HepG2 (cell line): ENCODE measurements at regions not wholly inside any gene's neighbourhood (a gene's known extent, or its start where the extent isn't known, plus 50 kb on each side); places are given as distances from the start of the nearest gene placed in this dataset.
A peak's percentile ranks its signal among the peaks of the same experiment; 100 is the strongest.

Source experiments
- ASH2L ChIP-seq: fragments of 300-600, 200-600 bp; sonication (generic); IDR thresholded peaks from 2 replicates; pipeline ENCODE4 v1.7.0; 2017; ENCODE audit warnings: low read depth, mild to moderate bottlenecking, moderate library complexity, mixed read lengths, low read length; ENCODE audit not compliant: insufficient read length
- CBX2 ChIP-seq, 2 experiments: fragments of 200-600 bp in 1 of 2; sonication (generic); formaldehyde crosslinking in 1 of 2; IDR thresholded peaks; 2 replicates each; pipeline versions ENCODE4 v1.7.0 to v1.8.1; 2018 to 2022; ENCODE audit warnings: low read depth in 2 of 2, low read length in 1 of 2, mild to moderate bottlenecking in 1 of 2, missing genetic modification reagents in 1 of 2
- CCDC6 ChIP-seq: sonication (generic); formaldehyde crosslinking; IDR thresholded peaks from 2 replicates; pipeline ENCODE4 v1.8.1; 2022; ENCODE audit warnings: mild to moderate bottlenecking, missing genetic modification reagents, moderate library complexity
- JUN ChIP-seq: sonication (generic); formaldehyde crosslinking; IDR thresholded peaks from 2 replicates; pipeline ENCODE4 v1.4.0; 2020; ENCODE audit warnings: mild to moderate bottlenecking, missing genetic modification reagents
- MIER2 ChIP-seq: IDR thresholded peaks from 2 replicates; pipeline ENCODE4 v1.6.1; 2016; ENCODE audit warnings: missing biosample characterization, missing genetic modification reagents
- MTF2 ChIP-seq: sonication (generic); formaldehyde crosslinking; IDR thresholded peaks from 2 replicates; pipeline ENCODE4 v1.5.0; 2020; ENCODE audit warnings: missing genetic modification reagents, borderline replicate concordance
- NFIB ChIP-seq: sonication (generic); formaldehyde crosslinking; IDR thresholded peaks from 2 replicates; pipeline ENCODE4 v1.9.0; 2021; ENCODE audit warnings: missing genetic modification reagents, mild to moderate bottlenecking, borderline replicate concordance
- NFKB2 ChIP-seq: sonication (generic); formaldehyde crosslinking; IDR thresholded peaks from 2 replicates; pipeline ENCODE4 v1.4.0; 2020; ENCODE audit warnings: missing genetic modification reagents, borderline replicate concordance
- PAWR ChIP-seq: sonication (generic); formaldehyde crosslinking; IDR thresholded peaks from 2 replicates; pipeline ENCODE4 v1.4.0; 2020; ENCODE audit warnings: missing genetic modification reagents, mild to moderate bottlenecking, borderline replicate concordance
- PHF8 ChIP-seq: sonication (generic); formaldehyde crosslinking; IDR thresholded peaks from 2 replicates; pipeline ENCODE4 v1.5.0; 2020; ENCODE audit warnings: missing genetic modification reagents
- SETDB1 ChIP-seq: sonication (generic); formaldehyde crosslinking; IDR thresholded peaks from 2 replicates; pipeline ENCODE4 v1.5.1; 2020; ENCODE audit warnings: missing genetic modification reagents, mild to moderate bottlenecking, borderline replicate concordance
- TAF15 ChIP-seq: fragments of 200-400 bp; formaldehyde crosslinking; IDR thresholded peaks from one replicate; pipeline ENCODE4 v1.6.1; 2018; ENCODE audit warnings: mild to moderate bottlenecking, low read depth, low read length; ENCODE audit not compliant: poor library complexity, severe bottlenecking
- TCF7L2 ChIP-seq: IDR thresholded peaks from 2 replicates; pipeline ENCODE4 v1.6.1; 2011; ENCODE audit warnings: mild to moderate bottlenecking, low read depth, low read length, moderate library complexity
- U2AF2 ChIP-seq: fragments of 200-400 bp; formaldehyde crosslinking; IDR thresholded peaks from 2 replicates; pipeline ENCODE4 v1.6.1; 2017; ENCODE audit warnings: low read depth, mild to moderate bottlenecking, low read length
- WIZ ChIP-seq: sonication (generic); formaldehyde crosslinking; IDR thresholded peaks from 2 replicates; pipeline ENCODE4 v1.5.1; 2020; ENCODE audit warnings: mild to moderate bottlenecking, missing genetic modification reagents
- ZFP36L1 ChIP-seq: sonication (generic); formaldehyde crosslinking; IDR thresholded peaks from 2 replicates; pipeline ENCODE4 v1.8.0; 2022; ENCODE audit warnings: mild to moderate bottlenecking, missing genetic modification reagents, moderate library complexity
- ZFP82 ChIP-seq: sonication (generic); formaldehyde crosslinking; IDR thresholded peaks from 2 replicates; pipeline ENCODE4 v1.5.1; 2020; ENCODE audit warnings: mild to moderate bottlenecking, missing genetic modification reagents, borderline replicate concordance
- ZNF207 ChIP-seq: fragments of 450-650 bp; IDR thresholded peaks from 2 replicates; pipeline ENCODE4 v1.6.1; 2016; ENCODE audit warnings: antibody characterized with exemption, borderline replicate concordance
- ZNF557 ChIP-seq: sonication (generic); formaldehyde crosslinking; IDR thresholded peaks from 2 replicates; pipeline ENCODE4 v1.4.0; 2020; ENCODE audit warnings: missing genetic modification reagents
- ZNF792 ChIP-seq: IDR thresholded peaks from 2 replicates; pipeline ENCODE4 v1.6.1; 2016
- ZSCAN30 ChIP-seq: sonication (generic); formaldehyde crosslinking; IDR thresholded peaks from 2 replicates; pipeline ENCODE4 v1.5.0; 2020; ENCODE audit warnings: mild to moderate bottlenecking, missing genetic modification reagents
- TF ChIP-seq, protein P1 (sequence below): sonication (generic); formaldehyde crosslinking; IDR thresholded peaks from 2 replicates; pipeline ENCODE4 v1.4.0; 2020; ENCODE audit warnings: mild to moderate bottlenecking, missing genetic modification reagents
- TF ChIP-seq, protein P2 (sequence below): IDR thresholded peaks from 2 replicates; pipeline ENCODE4 v1.6.1; 2016; ENCODE audit warnings: low read depth, control low read depth
- TF ChIP-seq, protein P3 (sequence below): sonication (generic); formaldehyde crosslinking; IDR thresholded peaks from 2 replicates; pipeline ENCODE4 v1.8.1; 2023; ENCODE audit warnings: mild to moderate bottlenecking, missing genetic modification reagents
- TF ChIP-seq, protein P4 (sequence below): sonication (generic); formaldehyde crosslinking; IDR thresholded peaks from 2 replicates; pipeline ENCODE4 v1.4.0; 2020; ENCODE audit warnings: missing genetic modification reagents

GRCh38 chr20:50320901-50321796, 130.5 kb downstream of the CEBPB start (continued):
- TF ChIP-seq, protein P1, sequence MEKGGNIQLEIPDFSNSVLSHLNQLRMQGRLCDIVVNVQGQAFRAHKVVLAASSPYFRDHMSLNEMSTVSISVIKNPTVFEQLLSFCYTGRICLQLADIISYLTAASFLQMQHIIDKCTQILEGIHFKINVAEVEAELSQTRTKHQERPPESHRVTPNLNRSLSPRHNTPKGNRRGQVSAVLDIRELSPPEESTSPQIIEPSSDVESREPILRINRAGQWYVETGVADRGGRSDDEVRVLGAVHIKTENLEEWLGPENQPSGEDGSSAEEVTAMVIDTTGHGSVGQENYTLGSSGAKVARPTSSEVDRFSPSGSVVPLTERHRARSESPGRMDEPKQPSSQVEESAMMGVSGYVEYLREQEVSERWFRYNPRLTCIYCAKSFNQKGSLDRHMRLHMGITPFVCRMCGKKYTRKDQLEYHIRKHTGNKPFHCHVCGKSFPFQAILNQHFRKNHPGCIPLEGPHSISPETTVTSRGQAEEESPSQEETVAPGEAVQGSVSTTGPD: no peak
- TF ChIP-seq CBX2 (IDR thresholded peaks at IDR 0.05; ENCODE audit: low read depth, low read length) (no peak), CBX2 (CRISPR knock-in tag; IDR thresholded peaks at IDR 0.05; ENCODE audit: low read depth) (no peak), SETDB1 (CRISPR knock-in tag) (no peak), WIZ (CRISPR knock-in tag) (no peak), U2AF2 (no peak), ZNF792 (no peak), ZNF557 (CRISPR knock-in tag) (no peak), NFKB2 (CRISPR knock-in tag) (peak; percentile 91; the same call in 1 of the 2 replicates), ZFP36L1 (CRISPR knock-in tag) (peak; percentile 47; the same call in 1 of the 2 replicates), MTF2 (0 out of 2 replicates have a peak, but pooled peaks have one; percentile 33), NFIB (no peak), ZNF207 (no peak), JUN (CRISPR knock-in tag) (peak; percentile 90), MIER2 (no peak), TCF7L2 (no peak), ZSCAN30 (CRISPR knock-in tag) (no peak), ZFP82 (CRISPR knock-in tag) (0 out of 2 replicates have a peak, but pooled peaks have one; percentile 66), PAWR (peak; percentile 99; the same call in 1 of the 2 replicates), TAF15 (peak; percentile 77), CCDC6 (CRISPR knock-in tag) (peak; percentile 75; the same call in 1 of the 2 replicates), ASH2L (peak; percentile 62), PHF8 (CRISPR knock-in tag) (peak; percentile 80)
- TF ChIP-seq, protein P2, sequence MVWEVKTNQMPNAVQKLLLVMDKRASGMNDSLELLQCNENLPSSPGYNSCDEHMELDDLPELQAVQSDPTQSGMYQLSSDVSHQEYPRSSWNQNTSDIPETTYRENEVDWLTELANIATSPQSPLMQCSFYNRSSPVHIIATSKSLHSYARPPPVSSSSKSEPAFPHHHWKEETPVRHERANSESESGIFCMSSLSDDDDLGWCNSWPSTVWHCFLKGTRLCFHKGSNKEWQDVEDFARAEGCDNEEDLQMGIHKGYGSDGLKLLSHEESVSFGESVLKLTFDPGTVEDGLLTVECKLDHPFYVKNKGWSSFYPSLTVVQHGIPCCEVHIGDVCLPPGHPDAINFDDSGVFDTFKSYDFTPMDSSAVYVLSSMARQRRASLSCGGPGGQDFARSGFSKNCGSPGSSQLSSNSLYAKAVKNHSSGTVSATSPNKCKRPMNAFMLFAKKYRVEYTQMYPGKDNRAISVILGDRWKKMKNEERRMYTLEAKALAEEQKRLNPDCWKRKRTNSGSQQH: peak; percentile 22; the same call in 1 of the 2 replicates
- TF ChIP-seq, protein P3, sequence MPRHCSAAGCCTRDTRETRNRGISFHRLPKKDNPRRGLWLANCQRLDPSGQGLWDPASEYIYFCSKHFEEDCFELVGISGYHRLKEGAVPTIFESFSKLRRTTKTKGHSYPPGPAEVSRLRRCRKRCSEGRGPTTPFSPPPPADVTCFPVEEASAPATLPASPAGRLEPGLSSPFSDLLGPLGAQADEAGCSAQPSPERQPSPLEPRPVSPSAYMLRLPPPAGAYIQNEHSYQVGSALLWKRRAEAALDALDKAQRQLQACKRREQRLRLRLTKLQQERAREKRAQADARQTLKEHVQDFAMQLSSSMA (CRISPR knock-in tag): no peak
- TF ChIP-seq, protein P4, sequence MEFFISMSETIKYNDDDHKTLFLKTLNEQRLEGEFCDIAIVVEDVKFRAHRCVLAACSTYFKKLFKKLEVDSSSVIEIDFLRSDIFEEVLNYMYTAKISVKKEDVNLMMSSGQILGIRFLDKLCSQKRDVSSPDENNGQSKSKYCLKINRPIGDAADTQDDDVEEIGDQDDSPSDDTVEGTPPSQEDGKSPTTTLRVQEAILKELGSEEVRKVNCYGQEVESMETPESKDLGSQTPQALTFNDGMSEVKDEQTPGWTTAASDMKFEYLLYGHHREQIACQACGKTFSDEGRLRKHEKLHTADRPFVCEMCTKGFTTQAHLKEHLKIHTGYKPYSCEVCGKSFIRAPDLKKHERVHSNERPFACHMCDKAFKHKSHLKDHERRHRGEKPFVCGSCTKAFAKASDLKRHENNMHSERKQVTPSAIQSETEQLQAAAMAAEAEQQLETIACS: no peak
